K562 (cell line): ENCODE measurements at regions not wholly inside any gene's neighbourhood (a gene's known extent, or its start where the extent isn't known, plus 50 kb on each side); places are given as distances from the start of the nearest gene placed in this dataset.

Experiments used
- ATAC-seq: fragments of 200-7000 bp; cut with Tn5 transposase; 3 replicates; pipeline ENCODE4 v1.9.1; 2020; ENCODE audit warnings: moderate library complexity
- BruUV-seq: library from RNA; stranded (reverse); fragments of 400-500 nt; replicated peaks from 2 replicates; lab custom pipeline; 2021; lab: Mats Ljungman, UMichigan
- CTCF ChIA-PET: fragments of 300-600 bp; formaldehyde crosslinking; extraction: SDS; loops from one replicate; lab custom pipeline; 2021; ENCODE audit warnings: low intra/inter-chr PET ratio; lab: Yijun Ruan, JAX
- POLR2A ChIA-PET: fragments of 300-600, 350-650 bp; sonication (Branson Sonifier 250); formaldehyde crosslinking; extraction: SDS; loops from one replicate; lab custom pipeline; 2021; ENCODE audit warnings: antibody characterized with exemption, inconsistent platforms; lab: Yijun Ruan, JAX
- DNase-seq, 4 experiments: peaks; one replicate each; pipeline versions ENCODE4 v3.0.0 to v3.0.0-alpha.2; 2011 to 2018; ENCODE audit warnings: low spot score in 3 of 4, mixed read lengths in 3 of 4; ENCODE audit errors: extremely low read depth in 1 of 4
- FAIRE-seq: peaks from 2 replicates; lab custom pipeline; 2011; peaks lifted over from hg19 to GRCh38; lab: Jason Lieb, UNC
- H2AFZ ChIP-seq: 2 replicates; pipeline ENCODE4 v1.6.0; 2011; ENCODE audit warnings: low read depth, low read length, control low read depth, inconsistent platforms
- H3K27ac ChIP-seq: fragments of 200-600 bp; 3 replicates; pipeline ENCODE4 v1.8.0; 2011; ENCODE audit warnings: low read depth, mild to moderate bottlenecking, control low read depth, inconsistent platforms, low read length, moderate library complexity, mixed read lengths; ENCODE audit errors: extremely low read depth
- H3K27me3 ChIP-seq, 2 experiments: fragments of 300-600 bp in 1 of 2; 2 replicates in 1 of 2; 3 replicates in 1 of 2; pipeline versions ENCODE4 v1.6.0 to v1.8.0; 2011; ENCODE audit warnings: inconsistent platforms in 2 of 2, low read length in 2 of 2, mild to moderate bottlenecking in 1 of 2, mixed read lengths in 1 of 2, moderate library complexity in 1 of 2; ENCODE audit not compliant: control insufficient read depth in 2 of 2, insufficient read depth in 2 of 2
- H3K36me3 ChIP-seq: fragments of 300-600 bp; 3 replicates; pipeline ENCODE4 v1.8.0; 2011; ENCODE audit warnings: mild to moderate bottlenecking, low read length, inconsistent platforms; ENCODE audit not compliant: control insufficient read depth, insufficient read depth
- H3K4me1 ChIP-seq, 2 experiments: fragments of 200-600 bp in 1 of 2; replicated peaks in 1 of 2; 2 replicates in 1 of 2; 3 replicates in 1 of 2; pipeline versions ENCODE4 v1.5.1 to v1.8.0; 2011; ENCODE audit warnings: inconsistent platforms in 2 of 2, low read length in 2 of 2, mild to moderate bottlenecking in 1 of 2, mixed read lengths in 1 of 2, moderate library complexity in 1 of 2; ENCODE audit not compliant: control insufficient read depth in 2 of 2, insufficient read depth in 2 of 2
- H3K4me2 ChIP-seq: 2 replicates; pipeline ENCODE4 v1.6.1; 2011; ENCODE audit warnings: low read length, control low read depth, inconsistent platforms, mixed read lengths; ENCODE audit not compliant: insufficient read depth
- H3K4me3 ChIP-seq: fragments of 200-600 bp; sonication (generic), shearing (Covaris generic); 2 replicates; pipeline ENCODE4 v1.5.1; 2016; ENCODE audit warnings: control low read depth, inconsistent platforms
- H3K79me2 ChIP-seq: fragments of 200-600 bp; 3 replicates; pipeline ENCODE4 v1.8.0; 2011; ENCODE audit warnings: low read length, inconsistent platforms; ENCODE audit not compliant: control insufficient read depth, insufficient read depth
- H3K9ac ChIP-seq, 2 experiments: 2 replicates each; pipeline versions ENCODE4 v1.6.0 to v1.6.1; 2011; ENCODE audit warnings: low read depth in 2 of 2, low read length in 2 of 2, control low read depth in 1 of 2, inconsistent platforms in 1 of 2, mild to moderate bottlenecking in 1 of 2, mixed read lengths in 1 of 2; ENCODE audit not compliant: insufficient read depth in 1 of 2
- H3K9me1 ChIP-seq: one replicate; pipeline ENCODE4 v1.6.0; 2011; ENCODE audit warnings: inconsistent platforms, mild to moderate bottlenecking, low read length, moderate library complexity; ENCODE audit not compliant: control insufficient read depth, insufficient read depth
- H3K9me3 ChIP-seq: replicated peaks from 2 replicates; pipeline ENCODE4 v1.5.1; 2011; ENCODE audit warnings: low read depth, low read length, inconsistent platforms; ENCODE audit not compliant: control insufficient read depth, insufficient read depth
- H4K20me1 ChIP-seq: replicated peaks from 2 replicates; pipeline ENCODE4 v1.6.1; 2011; ENCODE audit warnings: low read length, inconsistent platforms, mixed read lengths; ENCODE audit not compliant: control insufficient read depth, insufficient read depth
- ADNP ChIP-seq: fragments of 200-800 bp; sonication (Bioruptor generic); IDR thresholded peaks from 2 replicates; pipeline ENCODE4 v1.6.1; 2016; ENCODE audit warnings: missing genetic modification characterization, missing compliant biosample characterization
- KLF1 ChIP-seq: fragments of 450-650 bp; IDR thresholded peaks from 2 replicates; pipeline ENCODE4 v1.6.1; 2016; ENCODE audit warnings: missing genetic modification characterization, missing compliant biosample characterization
- ZSCAN32 ChIP-seq: fragments of 450-650 bp; formaldehyde crosslinking; IDR thresholded peaks from 2 replicates; pipeline ENCODE4 v1.4.0; 2020; ENCODE audit warnings: mild to moderate bottlenecking, moderate library complexity
- WGBS: fragments of 100-300 bp; shearing (Covaris generic); methylation state at CpG from one replicate; pipeline ENCODE4 v1.1.6; 2016; ENCODE audit warnings: low coverage, mixed read lengths; ENCODE audit not compliant: insufficient coverage; ENCODE audit errors: missing lambda C conversion rate; 5-methylcytosine and 5-hydroxymethylcytosine counted together
- in situ Hi-C: fragments of 300-500 bp; cut with MboI; formaldehyde crosslinking; loops from 4 replicates; pipeline ENCODE4 v1.15.0; 2018; ENCODE audit warnings: inconsistent platforms, mixed read lengths
- intact Hi-C: fragments of 100-400 bp; cut with micrococcal nuclease; formaldehyde crosslinking; loops from 2 replicates; pipeline ENCODE4 v1.14.2; 2022
- TF ChIP-seq, protein P1 (sequence below): fragments of 250-450 bp; sonication (Bioruptor Pico); IDR thresholded peaks from 2 replicates; pipeline ENCODE4 v1.4.0; 2020; ENCODE audit warnings: borderline replicate concordance

DNA sequence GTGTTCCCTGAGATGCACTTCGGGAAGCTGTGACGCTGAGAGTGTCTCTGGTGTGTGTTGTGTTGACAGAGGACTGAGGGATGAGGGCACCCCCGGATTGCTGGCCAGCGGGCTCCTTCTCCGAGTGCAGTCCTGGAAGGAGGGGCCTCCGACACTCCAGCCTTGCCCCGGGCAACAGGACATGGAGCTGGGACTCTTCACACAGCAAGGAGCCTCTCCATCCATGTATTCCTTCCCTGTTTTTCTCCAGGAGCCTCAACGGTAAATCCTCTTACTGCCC lies 61.3 kb downstream of the SOX1 start:
- Histone ChIP-seq H3K27ac (no peak overlapping the region), H3K4me2 (no peak overlapping the region), H3K9me3 (no peaks in the 10 kb centered on the region), H3K27me3 (peaks cover 2 to 54% of the 10 kb centered on the region in 2 experiments; a peak in 3 of 5 replicates), H2AFZ (no peak overlapping the region), H4K20me1 (no peaks in the 10 kb centered on the region), H3K9me1 (no peaks in the 10 kb centered on the region), H3K79me2 (no peaks in the 10 kb centered on the region), H3K4me1 (no peaks in the 10 kb centered on the region), H3K9ac (no peak overlapping the region), H3K4me3 (no peak overlapping the region), H3K36me3 (no peaks in the 10 kb centered on the region)
- FAIRE-seq, result no peak
- POLR2A ChIA-PET, result no interaction called here
- in situ Hi-C loops, result no loop called here
- CTCF ChIA-PET, result no interaction called here
- intact Hi-C loops, result no loop called here
- ATAC-seq, result no peak
- 0% methylated on average over 7 of the region's 8 CpGs for WGBS
- TF ChIP-seq ZSCAN32 (CRISPR knock-in tag) (no peak), KLF1 (tag) (no peak)
- TF ChIP-seq, protein P1, sequence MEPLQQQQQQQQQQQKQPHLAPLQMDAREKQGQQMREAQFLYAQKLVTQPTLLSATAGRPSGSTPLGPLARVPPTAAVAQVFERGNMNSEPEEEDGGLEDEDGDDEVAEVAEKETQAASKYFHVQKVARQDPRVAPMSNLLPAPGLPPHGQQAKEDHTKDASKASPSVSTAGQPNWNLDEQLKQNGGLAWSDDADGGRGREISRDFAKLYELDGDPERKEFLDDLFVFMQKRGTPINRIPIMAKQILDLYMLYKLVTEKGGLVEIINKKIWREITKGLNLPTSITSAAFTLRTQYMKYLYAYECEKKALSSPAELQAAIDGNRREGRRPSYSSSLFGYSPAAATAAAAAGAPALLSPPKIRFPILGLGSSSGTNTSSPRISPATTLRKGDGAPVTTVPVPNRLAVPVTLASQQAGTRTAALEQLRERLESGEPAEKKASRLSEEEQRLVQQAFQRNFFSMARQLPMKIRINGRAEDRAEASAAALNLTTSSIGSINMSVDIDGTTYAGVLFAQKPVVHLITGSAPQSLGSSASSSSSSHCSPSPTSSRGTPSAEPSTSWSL (CRISPR knock-in tag), result no peak
- BruUV-seq, result no TSS peak
- DNase-seq, result no peak

GRCh38 chr13:112130418-112130817 lies 63.5 kb downstream of the SOX1 start:
- in situ Hi-C loops, result no loop called here
- POLR2A ChIA-PET, result interaction anchor here (0.6 kb wide), 1 partner anchor 550 kb away, joined by 6 read pairs; no protein-coding TSS in a partner anchor
- 1% methylated on average over 7 of the region's 7 CpGs for WGBS
- intact Hi-C loops, result no loop called here
- no peak for TF ChIP-seq ADNP (tag)
- Histone ChIP-seq H3K4me2 (no peak overlapping the region), H3K9ac (no peak overlapping the region), H4K20me1 (no peaks in the 10 kb centered on the region), H2AFZ (no peak overlapping the region), H3K9me1 (no peaks in the 10 kb centered on the region), H3K4me3 (no peak overlapping the region), H3K36me3 (no peaks in the 10 kb centered on the region), H3K27ac (no peak overlapping the region), H3K79me2 (no peaks in the 10 kb centered on the region), H3K9me3 (no peaks in the 10 kb centered on the region), H3K27me3 (peaks cover 4 to 61% of the 10 kb centered on the region in 2 experiments; a peak in 3 of 5 replicates), H3K4me1 (no peaks in the 10 kb centered on the region)
- ATAC-seq, result no peak
- CTCF ChIA-PET, result no interaction called here
- no peak for FAIRE-seq
- no peak for DNase-seq
- no TSS peak for BruUV-seq
